Keratinocyte (primary cell): ENCODE measurements at regions not wholly inside any gene's neighbourhood (a gene's known extent, or its start where the extent isn't known, plus 50 kb on each side); places are given as distances from the start of the nearest gene placed in this dataset.

Experiments used
- DNase-seq: peaks from one replicate; pipeline ENCODE4 v3.0.0-alpha.2; 2011; ENCODE audit warnings: low read depth, missing footprints, low spot score
- FAIRE-seq: peaks from 2 replicates; lab custom pipeline; 2011; peaks lifted over from hg19 to GRCh38; lab: Jason Lieb, UNC
- H2AFZ ChIP-seq: 2 replicates; pipeline ENCODE4 v1.6.0; 2012; ENCODE audit warnings: low read length, control low read depth, inconsistent platforms; ENCODE audit not compliant: control insufficient read depth
- H3K27ac ChIP-seq: 2 replicates; pipeline ENCODE4 v1.5.1; 2011; ENCODE audit warnings: low read length; ENCODE audit not compliant: control insufficient read depth, insufficient read depth
- H3K27me3 ChIP-seq: 3 replicates; pipeline ENCODE4 v1.6.0; 2011; ENCODE audit warnings: low read length; ENCODE audit not compliant: control insufficient read depth, insufficient read depth; ENCODE audit errors: extremely low read depth
- H3K36me3 ChIP-seq, 2 experiments: 2 replicates in 1 of 2; 3 replicates in 1 of 2; pipeline ENCODE4 v1.5.1; 2011; ENCODE audit warnings: low read length in 2 of 2, mild to moderate bottlenecking in 1 of 2; ENCODE audit not compliant: control insufficient read depth in 2 of 2, insufficient read depth in 2 of 2; ENCODE audit errors: extremely low read depth in 1 of 2
- H3K4me1 ChIP-seq: 3 replicates; pipeline ENCODE4 v1.5.1; 2011; ENCODE audit warnings: low read length; ENCODE audit not compliant: control insufficient read depth, insufficient read depth; ENCODE audit errors: extremely low read depth
- H3K4me2 ChIP-seq: 3 replicates; pipeline ENCODE4 v1.6.0; 2011; ENCODE audit warnings: low read depth, low read length; ENCODE audit not compliant: control insufficient read depth, insufficient read depth; ENCODE audit errors: extremely low read depth
- H3K4me3 ChIP-seq, 3 experiments: fragments of 200-600 bp in 1 of 3; sonication (generic) in 1 of 3; 2 replicates in 2 of 3; 3 replicates in 1 of 3; pipeline ENCODE4 v1.5.1; 2011 to 2016; ENCODE audit warnings: low read length in 3 of 3, mild to moderate bottlenecking in 3 of 3, control low read depth in 2 of 3, inconsistent platforms in 1 of 3, low read depth in 1 of 3, mixed read lengths in 1 of 3, mixed run types in 1 of 3, moderate library complexity in 1 of 3; ENCODE audit not compliant: control insufficient read depth in 2 of 3, insufficient read depth in 2 of 3; ENCODE audit errors: extremely low read depth in 1 of 3
- H3K79me2 ChIP-seq: 2 replicates; pipeline ENCODE4 v1.6.0; 2012; ENCODE audit warnings: low read length; ENCODE audit not compliant: control insufficient read depth, insufficient read depth
- H3K9ac ChIP-seq: 3 replicates; pipeline ENCODE4 v1.6.0; 2011; ENCODE audit warnings: low read length; ENCODE audit not compliant: control insufficient read depth, insufficient read depth; ENCODE audit errors: extremely low read depth
- H3K9me1 ChIP-seq: 3 replicates; pipeline ENCODE4 v1.6.0; 2011; ENCODE audit warnings: low read length; ENCODE audit not compliant: control insufficient read depth, insufficient read depth; ENCODE audit errors: extremely low read depth
- H3K9me3 ChIP-seq: 2 replicates; pipeline ENCODE4 v1.5.1; 2012; ENCODE audit warnings: low read depth, low read length; ENCODE audit not compliant: control insufficient read depth
- H4K20me1 ChIP-seq: 3 replicates; pipeline ENCODE4 v1.6.0; 2011; ENCODE audit warnings: low read length; ENCODE audit not compliant: control insufficient read depth, insufficient read depth; ENCODE audit errors: extremely low read depth
- CTCF ChIP-seq, 3 experiments: IDR thresholded peaks in 1 of 3; conservative IDR thresholded peaks in 1 of 3; optimal IDR thresholded peaks in 1 of 3; 2 replicates in 2 of 3; 3 replicates in 1 of 3; pipeline versions ENCODE3 to v1.5.1; 2011; ENCODE audit warnings: low read length in 3 of 3, mild to moderate bottlenecking in 3 of 3, moderate library complexity in 2 of 3, control low read depth in 1 of 3, inconsistent platforms in 1 of 3; ENCODE audit not compliant: insufficient read depth in 2 of 3; ENCODE audit errors: extremely low read depth in 1 of 3
- EZH2 ChIP-seq: IDR thresholded peaks from one replicate; pipeline ENCODE4 v1.6.1; 2012; ENCODE audit warnings: inconsistent platforms, mild to moderate bottlenecking, low read length, moderate library complexity
- dilution Hi-C: fragments of 300-500 bp; cut with MboI; formaldehyde crosslinking; loops from one replicate; pipeline ENCODE4 v1.7.0; 2020; ENCODE audit warnings: low sequenced_read_pairs; ENCODE audit not compliant: extremely low pct_ligation_motif_present

DNA sequence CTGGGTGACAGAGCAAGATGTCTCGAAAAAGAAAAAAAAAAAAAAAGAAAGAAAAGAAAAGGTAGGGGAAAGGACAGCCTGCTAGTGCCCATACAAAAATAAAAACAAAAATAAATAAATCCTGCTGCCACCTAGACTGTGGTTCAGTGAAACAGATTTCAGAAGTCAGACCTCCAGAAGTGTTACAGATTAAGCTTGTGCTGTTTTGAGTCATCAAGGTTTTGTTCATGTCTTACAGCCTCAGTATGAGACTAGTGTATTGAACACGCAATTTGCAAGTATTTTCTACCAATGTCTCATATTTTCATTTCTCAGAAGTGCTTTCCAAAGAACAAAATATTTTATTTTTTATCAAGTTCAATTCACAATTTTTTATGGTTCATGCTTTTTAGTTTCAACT is 720.4 kb upstream of the GYPC start:
- dilution Hi-C loops = no loop called here
- no peak overlapping the region for H3K4me3 ChIP-seq
- H3K9me3 ChIP-seq = no peaks in the 10 kb centered on the region
- H2AFZ ChIP-seq = no peak overlapping the region
- H3K9ac ChIP-seq = no peak overlapping the region
- H3K27ac ChIP-seq = no peak overlapping the region
- FAIRE-seq = no peak
- H3K4me1 ChIP-seq = no peaks in the 10 kb centered on the region
- H3K79me2 ChIP-seq = no peaks in the 10 kb centered on the region
- DNase-seq = no peak
- H4K20me1 ChIP-seq = no peaks in the 10 kb centered on the region
- no peak overlapping the region for H3K4me2 ChIP-seq
- H3K36me3 ChIP-seq = no peaks in the 10 kb centered on the region
- TF ChIP-seq EZH2 (no peak), CTCF (optimal IDR thresholded peaks at IDR 0.05 in 1 of 3, IDR thresholded peaks at IDR 0.05 in 1 of 3, conservative IDR thresholded peaks at IDR 0.05 in 1 of 3; ENCODE audit: extremely low read depth in 1 of 3, insufficient read depth in 2 of 3, low read length in 3 of 3) (no peak)
- H3K27me3 ChIP-seq = no peaks in the 10 kb centered on the region
- H3K9me1 ChIP-seq = no peaks in the 10 kb centered on the region

GRCh38 chr2:125942585-125943424 is 713.2 kb upstream of the GYPC start:
- Histone ChIP-seq H3K27me3 (no peaks in the 10 kb centered on the region), H3K36me3 (no peaks in the 10 kb centered on the region), H3K4me3 (no peak overlapping the region), H3K27ac (no peak overlapping the region), H3K4me1 (no peaks in the 10 kb centered on the region), H3K4me2 (no peak overlapping the region), H3K9me1 (no peaks in the 10 kb centered on the region), H2AFZ (no peak overlapping the region), H4K20me1 (no peaks in the 10 kb centered on the region), H3K9me3 (no peaks in the 10 kb centered on the region), H3K9ac (no peak overlapping the region), H3K79me2 (no peaks in the 10 kb centered on the region)
- no peak for FAIRE-seq
- TF ChIP-seq CTCF (optimal IDR thresholded peaks at IDR 0.05 in 1 of 3, IDR thresholded peaks at IDR 0.05 in 1 of 3, conservative IDR thresholded peaks at IDR 0.05 in 1 of 3; ENCODE audit: extremely low read depth in 1 of 3, insufficient read depth in 2 of 3, low read length in 3 of 3) (no peak), EZH2 (no peak)
- DNase-seq = no peak
- dilution Hi-C loops = no loop called here
